WTC11 (cell line): ENCODE measurements at regions not wholly inside any gene's neighbourhood (a gene's known extent, or its start where the extent isn't known, plus 50 kb on each side); places are given as distances from the start of the nearest gene placed in this dataset.

ENCODE experiments used
- ATF3 ChIP-seq: sonication (generic); formaldehyde crosslinking; conservative IDR thresholded peaks from 2 replicates; pipeline ENCODE4 v1.8.1; 2022; ENCODE audit warnings: mild to moderate bottlenecking, missing genetic modification reagents
- CTCF ChIP-seq: fragments of 200-600 bp; IDR thresholded peaks from 2 replicates; pipeline ENCODE4 v1.8.0; 2022; ENCODE audit warnings: antibody characterized with exemption
- IRF1 ChIP-seq: sonication (generic); formaldehyde crosslinking; IDR thresholded peaks from 2 replicates; pipeline ENCODE4 v1.8.0; 2023; ENCODE audit warnings: missing genetic modification reagents
- JAZF1 ChIP-seq: fragments of 250-450 bp; sonication (Bioruptor Pico); IDR thresholded peaks from 2 replicates; pipeline ENCODE4 v1.9.0; 2021; ENCODE audit warnings: moderate library complexity, mild to moderate bottlenecking, inconsistent platforms
- JUN ChIP-seq: sonication (generic); formaldehyde crosslinking; IDR thresholded peaks from 2 replicates; pipeline ENCODE4 v1.8.0; 2023; ENCODE audit warnings: mild to moderate bottlenecking, missing genetic modification reagents
- OVOL2 ChIP-seq: fragments of 250-450 bp; sonication (Bioruptor Pico); IDR thresholded peaks from 2 replicates; pipeline ENCODE4 v1.9.0; 2021; ENCODE audit warnings: mild to moderate bottlenecking, borderline replicate concordance
- TCF7 ChIP-seq: sonication (generic); formaldehyde crosslinking; IDR thresholded peaks from 2 replicates; pipeline ENCODE4 v1.8.0; 2022; ENCODE audit warnings: mild to moderate bottlenecking, low read depth, missing genetic modification reagents, moderate library complexity
- USF2 ChIP-seq: sonication (generic); formaldehyde crosslinking; IDR thresholded peaks from 2 replicates; pipeline ENCODE4 v1.8.1; 2023; ENCODE audit warnings: mild to moderate bottlenecking, missing genetic modification reagents, moderate library complexity

- TF ChIP-seq OVOL2 (no peak), CTCF (no peak), USF2 (CRISPR knock-in tag) (no peak), IRF1 (CRISPR knock-in tag) (no peak), ATF3 (no peak), JUN (no peak), JAZF1 (CRISPR knock-in tag) (no peak), TCF7 (CRISPR knock-in tag) (no peak)
Observed at GRCh38 chr1:193663965-193664364, 477.6 kb upstream of the B3GALT2 start.
